Hepatic stellate cell (primary cell): ENCODE measurements at regions not wholly inside any gene's neighbourhood (a gene's known extent, or its start where the extent isn't known, plus 50 kb on each side); places are given as distances from the start of the nearest gene placed in this dataset.

Experiments
- DNase-seq: peaks from one replicate; pipeline ENCODE4 v3.0.0; 2011; ENCODE audit warnings: low spot score

DNA sequence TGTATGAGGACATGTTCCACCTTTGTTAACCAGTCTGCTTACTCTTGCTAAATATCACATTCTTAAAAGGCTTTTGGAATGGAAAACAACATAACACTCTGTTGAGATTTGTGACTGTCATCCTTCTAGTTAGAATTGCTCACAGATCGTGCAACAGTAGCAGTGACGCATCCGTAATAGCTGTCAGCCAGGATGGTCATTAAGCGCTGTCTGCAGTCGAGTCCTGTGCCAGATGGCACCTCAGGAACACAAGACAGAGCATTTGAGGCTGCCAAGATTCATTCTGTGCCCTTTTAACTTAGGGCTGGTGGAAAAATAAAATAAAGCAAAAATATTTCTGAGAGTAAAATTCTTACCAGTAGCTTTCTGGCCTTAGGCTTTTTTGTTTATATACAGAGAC is 348.6 kb downstream of the ANKRD7 start:
- no peak for DNase-seq

DNA sequence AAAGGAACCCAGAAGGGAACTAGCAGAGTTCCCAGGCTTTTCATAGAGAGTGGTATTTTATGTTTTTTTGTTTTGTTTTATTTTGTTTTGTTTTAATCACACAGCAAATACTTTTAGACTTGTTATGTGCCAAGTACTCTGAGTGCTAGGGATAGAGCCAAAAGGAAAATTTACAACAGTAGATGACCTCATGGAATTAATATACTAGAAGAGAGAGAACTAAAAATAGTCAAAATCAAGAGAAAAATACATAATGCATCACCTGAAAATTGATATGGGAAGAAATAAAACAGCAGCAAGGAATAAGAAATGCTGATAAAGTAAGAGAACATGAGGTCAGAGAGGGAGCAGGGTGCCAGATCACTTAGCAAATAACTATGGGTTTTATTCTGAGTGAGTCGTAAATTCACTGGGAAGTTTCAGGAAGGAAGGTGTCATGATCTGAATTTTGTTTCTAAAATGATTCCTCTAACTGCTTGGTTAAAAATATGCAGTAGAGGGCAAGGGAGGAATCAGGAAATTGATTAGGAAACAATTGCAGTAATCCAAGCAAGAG is 351.0 kb downstream of the ANKRD7 start:
- no peak for DNase-seq

DNA sequence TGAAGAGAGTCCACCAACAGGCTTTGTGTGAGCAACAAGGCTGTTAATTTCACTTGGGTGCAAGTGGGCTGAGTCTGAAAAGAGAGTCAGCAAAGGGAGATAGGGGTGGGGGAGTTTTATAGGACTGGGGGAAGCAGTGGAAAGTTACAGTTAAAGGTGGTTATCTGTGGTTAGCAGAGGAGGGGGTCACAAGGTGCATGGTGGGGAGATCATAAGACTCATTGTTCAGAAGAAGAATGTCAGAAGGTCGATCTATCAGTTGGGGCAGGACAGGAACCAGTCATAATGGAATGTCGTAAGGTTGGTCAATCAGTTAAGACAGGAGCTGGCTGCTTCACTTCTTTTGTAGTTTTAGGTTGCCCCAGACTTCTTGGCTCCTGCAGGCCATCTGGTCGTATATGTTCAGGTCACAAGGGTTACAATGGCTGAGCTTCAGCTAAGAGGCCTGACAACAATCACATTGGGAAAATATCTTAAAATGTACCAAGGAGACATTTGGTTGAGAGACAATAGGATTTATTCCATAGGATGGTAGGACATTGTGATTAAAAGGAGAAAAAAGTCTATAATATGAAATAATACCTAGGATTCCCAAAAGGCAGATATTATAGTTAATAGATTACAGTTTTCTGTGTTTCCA is 356.4 kb downstream of the ANKRD7 start:
- no peak for DNase-seq

DNA sequence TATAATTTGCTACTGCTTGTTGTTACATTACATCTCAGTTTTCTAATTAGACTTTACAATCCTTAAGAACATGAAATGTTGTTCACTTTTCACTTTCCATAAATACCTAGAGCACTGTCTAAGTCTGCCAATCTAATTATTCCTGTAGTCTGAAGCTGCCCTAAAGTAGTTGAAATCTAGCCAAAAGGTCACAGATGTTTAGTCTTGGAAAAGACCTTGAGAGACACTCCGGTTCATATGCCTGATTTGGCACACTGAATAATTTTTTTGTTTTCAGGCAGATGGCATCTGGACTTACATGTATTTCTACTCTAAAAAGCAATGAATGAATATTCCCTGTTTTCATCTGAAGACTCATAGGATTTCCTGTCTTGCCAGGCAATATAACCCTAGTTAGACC is 359.1 kb downstream of the ANKRD7 start:
- DNase-seq = no peak

DNA sequence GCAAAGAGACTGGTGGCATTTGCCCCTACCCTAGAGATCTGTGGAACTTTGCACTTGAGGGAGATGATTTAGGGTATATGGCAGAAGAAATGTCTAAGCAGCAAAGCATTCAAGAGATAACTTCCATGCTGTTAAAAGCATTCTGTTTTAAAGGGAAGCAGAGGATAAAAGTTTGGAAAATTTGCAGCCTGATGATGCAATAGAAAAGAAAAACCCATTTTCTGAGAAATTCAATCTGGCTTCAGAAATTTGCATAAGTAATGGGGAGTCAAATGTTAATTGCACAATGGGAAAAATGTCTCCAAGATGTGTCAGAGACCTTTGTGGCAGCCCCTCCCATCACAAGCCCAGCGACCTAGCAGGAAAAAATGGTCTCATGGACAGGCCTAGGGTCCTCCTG is 361.7 kb downstream of the ANKRD7 start:
- DNase-seq = no peak

DNA sequence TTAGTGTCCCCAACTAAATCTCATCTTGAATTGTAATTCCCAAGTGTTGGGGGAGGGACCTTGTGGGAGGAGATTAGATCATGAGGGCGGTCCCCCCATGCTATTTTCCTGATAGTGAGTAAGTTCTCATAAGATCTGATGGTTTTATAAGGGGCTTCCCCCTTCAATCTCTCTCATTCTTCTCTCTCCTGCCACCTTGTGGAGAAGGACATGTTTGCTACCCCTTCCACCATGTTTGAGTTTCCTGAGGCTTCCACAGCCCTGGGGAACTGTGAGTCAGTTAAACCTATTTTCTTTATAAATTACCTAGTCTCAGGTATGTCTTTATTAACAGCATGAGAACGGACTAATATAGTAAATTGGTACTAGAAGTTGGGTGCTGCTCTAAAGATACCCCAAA is 365.6 kb downstream of the ANKRD7 start:
- no peak for DNase-seq

DNA sequence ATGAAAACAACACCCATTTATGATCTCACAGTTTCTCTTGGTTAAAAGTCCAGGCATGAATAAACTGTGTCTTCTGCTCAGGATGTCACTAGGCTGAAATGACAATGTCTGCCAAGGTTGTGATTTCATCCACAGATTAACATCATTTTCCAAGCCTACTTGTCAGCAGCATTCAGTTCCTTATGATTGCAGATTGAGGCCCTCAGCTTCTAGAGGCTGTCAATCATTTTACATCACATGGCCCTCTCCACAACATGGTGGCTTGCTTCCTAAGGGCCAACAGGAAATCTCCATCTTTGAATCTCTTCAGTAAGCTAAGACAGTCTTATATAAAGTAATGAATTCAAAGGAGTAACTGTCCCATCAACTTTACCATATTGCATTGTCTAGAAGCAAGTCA is 377.6 kb downstream of the ANKRD7 start:
- no peak for DNase-seq

DNA sequence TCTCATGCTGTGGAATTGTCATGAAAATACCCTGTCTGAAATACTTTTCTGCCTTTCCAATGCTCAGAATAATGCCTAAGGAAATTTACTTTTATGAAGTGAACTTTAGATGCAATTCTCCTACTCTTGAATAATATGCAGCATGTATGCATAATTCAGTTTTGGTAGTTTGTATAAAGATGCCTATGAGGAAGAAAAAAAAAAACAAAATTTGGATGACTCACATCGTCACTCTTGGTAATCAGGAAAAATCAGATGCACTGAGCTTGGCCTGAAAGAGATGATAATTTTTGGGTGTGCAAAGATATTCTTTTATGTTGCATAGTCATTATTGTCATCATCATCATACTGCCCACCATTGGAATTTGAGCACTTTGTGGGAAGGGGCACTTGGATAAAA is 382.1 kb downstream of the ANKRD7 start:
- no peak for DNase-seq

DNA sequence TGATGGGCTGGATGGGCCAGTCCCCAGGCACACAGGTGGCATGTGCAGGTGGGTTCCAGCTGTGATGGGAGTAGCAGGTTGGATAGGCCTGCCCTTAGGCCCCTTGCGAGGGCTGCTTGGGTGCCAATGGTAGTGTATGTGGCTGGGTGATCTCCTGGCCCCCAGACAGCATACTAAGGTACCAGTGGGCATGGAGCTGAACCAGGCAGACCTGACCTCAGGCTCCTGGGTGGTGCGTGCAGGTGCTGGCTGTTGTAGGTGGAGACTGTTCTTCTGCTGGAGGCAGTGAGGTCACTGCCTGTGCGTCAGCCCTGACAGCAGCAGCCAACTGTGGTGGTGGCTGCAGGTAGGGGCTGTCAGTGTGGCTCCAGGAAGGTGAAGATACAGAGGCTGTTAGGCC is 384.7 kb downstream of the ANKRD7 start:
- DNase-seq = no peak

DNA sequence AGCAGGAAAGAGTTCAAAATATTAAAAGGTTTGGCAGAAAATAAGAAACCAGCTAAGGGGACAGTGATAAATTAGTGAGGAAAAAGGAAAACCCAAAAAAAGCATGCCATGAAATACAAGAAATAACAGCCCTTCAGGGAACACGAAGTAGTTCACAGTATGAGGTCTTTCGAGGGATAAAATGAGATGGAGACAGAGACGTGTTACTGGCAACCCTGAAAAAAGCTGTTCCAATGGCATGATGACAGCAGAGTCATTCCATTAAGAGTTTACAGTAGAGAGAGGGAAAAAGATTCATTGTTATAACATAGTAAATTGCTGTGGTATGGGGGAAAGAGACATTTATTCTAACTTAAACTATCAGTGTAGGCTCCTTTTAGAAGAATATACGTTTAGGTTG is 391.2 kb downstream of the ANKRD7 start:
- DNase-seq = no peak

DNA sequence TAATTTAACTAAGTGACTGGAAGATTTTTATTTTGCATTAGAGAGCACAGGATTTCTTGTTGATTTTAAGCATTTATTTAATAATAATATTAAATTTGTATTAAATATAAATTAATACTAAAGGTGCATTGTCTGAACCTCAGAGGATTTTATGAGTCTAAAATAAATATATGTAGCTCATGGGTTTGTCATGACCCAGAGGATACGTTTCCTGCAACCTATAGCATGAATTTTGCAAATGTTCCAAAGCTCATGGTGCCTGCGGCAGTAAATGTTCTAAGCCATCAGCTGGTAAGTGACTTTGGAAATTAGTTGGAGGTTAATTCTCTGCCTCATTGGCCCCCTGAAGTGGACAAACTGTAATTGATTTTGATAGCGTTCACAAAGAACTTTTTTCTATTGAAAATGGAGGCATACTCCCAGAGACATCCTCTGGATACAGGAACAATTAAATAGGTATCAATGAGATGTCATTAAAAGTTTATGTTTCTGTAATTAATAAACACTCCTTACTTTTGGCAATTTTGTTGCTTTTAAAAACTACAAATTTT is 397.4 kb downstream of the ANKRD7 start:
- DNase-seq = no peak

DNA sequence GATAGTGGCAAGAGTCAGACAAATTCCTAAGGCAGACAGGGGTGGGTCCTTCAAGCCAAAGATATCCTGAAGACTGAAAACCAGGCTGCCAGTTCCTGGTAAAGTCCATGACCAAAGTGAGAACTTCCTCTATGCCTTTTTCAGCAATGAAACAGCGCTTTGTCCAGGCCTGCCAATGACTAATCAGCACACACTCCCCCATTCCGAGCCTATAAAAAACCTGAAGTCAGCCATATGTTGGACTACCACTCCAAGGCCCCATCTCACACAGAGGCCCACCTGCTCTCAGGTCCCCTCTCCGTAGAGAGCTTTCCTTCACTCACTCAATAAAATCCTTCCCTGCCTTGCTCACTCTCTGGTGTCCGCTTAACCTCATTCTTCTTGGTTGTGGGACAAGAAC is 402.2 kb downstream of the ANKRD7 start:
- DNase-seq = no peak

DNA sequence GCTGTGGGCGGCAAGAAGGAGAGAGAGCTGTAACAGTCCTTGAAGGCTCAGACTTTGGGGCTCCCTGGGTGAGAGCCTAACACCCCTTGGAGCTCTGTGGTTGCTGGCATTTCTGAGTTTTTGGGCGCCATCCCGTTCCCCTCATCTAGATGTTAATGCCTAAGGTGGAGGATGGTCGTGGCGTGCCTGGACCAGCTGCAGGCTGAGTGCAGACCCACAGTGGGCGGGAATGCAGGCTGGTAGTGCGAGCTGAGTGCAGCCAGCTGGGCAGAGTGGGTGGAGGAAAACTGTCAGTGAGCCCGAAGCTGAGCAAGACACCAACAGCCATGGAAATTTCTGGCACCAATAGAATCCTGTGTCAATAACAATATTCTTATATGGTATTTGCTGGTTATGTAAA is 403.0 kb downstream of the ANKRD7 start:
- DNase-seq = no peak

DNA sequence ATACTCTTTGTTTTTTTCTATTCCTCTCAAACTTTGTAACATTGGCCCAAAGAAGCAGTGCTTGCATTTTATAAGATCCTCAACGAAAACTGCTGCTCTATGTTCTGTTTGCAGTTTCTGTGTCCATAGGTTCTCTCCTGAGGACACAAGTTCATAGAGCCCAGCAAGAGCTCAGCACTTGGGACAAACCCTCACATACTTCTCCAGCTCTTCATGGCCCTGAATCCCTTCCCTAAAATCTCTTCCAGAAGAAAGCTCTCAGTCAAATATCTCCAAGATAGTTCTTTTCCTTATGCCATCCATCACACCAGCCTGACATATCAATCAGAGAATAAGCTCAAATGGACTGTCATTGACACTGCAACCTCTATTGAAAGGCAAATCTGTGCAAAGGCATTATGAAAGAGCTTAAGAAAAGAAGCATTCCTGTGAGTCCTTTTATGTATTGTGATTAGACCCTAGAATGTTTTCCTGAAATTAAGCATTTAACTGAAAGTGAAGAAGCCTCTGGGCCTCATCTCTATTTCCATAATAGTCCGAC is 405.5 kb downstream of the ANKRD7 start:
- DNase-seq = no peak

DNA sequence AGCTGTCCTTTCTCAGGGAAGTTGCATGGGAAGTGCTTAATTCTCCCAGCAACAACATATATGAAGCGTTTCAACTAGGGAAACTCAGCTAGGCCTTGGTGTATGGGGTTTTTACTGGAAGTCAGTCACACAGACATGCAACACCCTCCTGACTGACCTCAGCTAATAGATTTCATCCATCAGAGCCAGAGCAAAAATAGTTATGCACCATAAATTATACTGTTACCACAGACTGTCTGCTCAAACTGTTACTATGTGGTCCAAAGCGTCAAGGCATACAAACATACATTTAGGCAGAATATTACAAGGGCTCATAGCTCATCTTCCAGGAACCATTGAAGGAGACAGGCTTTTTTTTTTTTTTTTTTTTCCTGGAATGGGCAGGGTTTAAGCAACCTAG is 417.9 kb downstream of the ANKRD7 start:
- no peak for DNase-seq

DNA sequence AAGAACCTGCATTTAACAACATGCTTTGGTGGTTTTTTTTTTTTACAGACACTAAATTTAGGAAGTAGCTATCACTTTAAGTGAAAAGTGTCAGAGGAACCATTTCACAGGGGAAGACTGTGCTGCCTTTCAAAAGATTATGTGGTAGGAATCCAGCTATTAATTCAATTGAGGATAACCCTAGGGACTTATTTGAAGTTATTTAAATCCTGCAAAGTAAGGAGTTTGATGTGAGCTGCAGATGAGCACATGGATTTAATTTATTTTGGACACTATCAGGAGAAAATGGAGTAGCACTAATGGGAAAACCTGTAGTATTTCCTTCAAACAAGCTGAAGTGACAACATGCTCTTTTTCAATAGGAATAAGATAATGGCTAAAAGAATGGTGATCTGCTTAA is 419.8 kb downstream of the ANKRD7 start:
- DNase-seq = no peak

DNA sequence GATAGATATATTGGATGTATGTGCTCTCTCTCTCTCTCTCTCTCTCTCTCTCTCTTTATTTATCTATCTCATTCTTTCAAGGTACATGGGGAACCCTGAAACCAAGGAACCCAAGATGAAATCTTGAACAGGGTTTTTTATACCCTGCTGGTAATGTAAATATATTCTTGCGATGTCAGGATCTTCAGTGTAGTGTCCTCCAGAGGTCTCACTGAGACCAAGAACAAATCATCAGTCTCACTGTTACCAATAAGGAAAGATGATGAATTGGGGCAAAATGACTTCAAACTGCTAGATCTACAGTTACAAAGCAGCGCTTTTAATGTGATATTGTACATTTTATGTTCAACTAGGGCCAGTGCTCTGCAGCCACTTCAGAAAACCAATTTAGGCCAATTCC is 423.5 kb downstream of the ANKRD7 start:
- no peak for DNase-seq

DNA sequence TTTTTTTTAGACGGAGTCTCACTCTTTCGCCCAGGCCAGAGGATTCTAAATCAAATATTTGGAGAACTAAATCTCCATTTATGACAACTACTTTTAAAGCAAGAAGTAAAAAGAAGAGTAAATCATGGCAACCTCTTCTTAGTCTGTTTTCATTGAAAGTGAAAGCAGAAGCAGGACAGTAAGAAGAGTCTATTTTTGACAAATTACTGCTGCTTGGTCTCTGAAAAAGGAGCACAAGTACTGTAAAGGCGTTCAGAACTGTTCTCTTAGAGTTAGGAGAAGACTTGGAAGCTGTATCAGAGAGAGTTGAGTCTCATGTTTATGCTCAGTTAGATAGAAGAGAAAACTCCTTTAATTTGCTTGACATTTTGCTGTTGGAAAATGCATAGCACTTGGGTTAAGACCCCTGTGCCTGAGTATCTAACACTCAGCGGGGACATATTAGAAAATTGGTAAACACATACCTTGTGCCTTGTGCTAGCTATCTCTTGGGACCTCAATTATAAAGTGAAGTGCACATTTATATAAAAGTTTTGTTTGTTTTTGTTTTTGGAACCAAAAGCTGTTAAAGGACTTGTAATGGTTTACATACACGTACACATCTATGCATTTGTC is 433.0 kb downstream of the ANKRD7 start:
- DNase-seq = no peak

DNA sequence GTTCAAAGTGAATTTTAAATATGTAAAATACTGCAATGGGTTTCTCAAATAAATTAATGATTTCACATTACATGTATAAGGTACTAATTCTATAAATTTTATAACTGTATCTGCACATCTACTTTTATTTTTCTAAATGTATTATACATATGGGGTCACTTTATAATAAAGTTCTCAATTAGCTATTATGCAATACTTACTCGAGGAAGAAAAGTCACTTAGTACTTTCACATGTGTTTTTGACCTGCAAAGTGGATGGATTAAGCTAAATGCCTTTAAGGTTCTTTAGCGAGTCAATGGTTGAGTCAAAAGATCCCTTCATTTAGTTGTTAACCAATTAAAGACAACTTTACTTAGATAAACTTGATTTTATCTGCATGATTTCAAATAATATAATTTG is 437.8 kb downstream of the ANKRD7 start:
- no peak for DNase-seq

DNA sequence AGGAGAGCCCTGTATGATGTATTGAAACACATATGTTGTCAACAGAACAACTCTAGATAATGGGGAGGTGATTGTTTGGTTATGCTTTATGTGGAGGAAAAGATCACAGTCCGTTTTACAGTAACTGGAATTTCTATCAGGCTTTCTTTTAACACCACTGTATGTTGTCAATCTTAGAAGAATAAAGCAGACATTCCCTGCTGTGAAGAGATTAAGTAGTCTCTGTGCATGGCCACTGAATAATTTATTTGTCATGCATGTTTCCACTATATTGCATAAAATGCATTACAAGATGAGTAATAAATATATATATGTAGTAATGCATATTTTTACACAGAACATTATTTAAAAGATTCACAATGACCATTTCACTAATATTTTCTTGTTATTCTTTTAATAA is 440.0 kb downstream of the ANKRD7 start:
- DNase-seq = no peak

DNA sequence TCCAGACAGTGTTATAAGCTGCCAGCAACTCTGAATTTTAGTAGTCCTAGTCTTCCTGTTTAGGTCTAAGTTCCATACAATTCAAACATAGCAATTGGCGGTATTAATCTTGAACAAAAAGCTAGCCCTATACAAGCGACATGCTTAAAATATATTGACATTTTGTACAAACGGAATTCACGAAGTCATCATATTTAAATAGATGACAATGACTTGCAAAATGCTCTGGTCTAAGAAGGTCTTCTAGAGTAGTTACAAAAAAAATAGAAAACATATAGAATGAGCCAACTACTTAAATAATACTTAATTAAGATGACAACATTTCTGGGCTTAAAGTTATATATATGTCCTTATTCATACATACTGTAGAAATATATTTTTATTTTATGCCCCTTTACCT is 446.6 kb downstream of the ANKRD7 start:
- no peak for DNase-seq

DNA sequence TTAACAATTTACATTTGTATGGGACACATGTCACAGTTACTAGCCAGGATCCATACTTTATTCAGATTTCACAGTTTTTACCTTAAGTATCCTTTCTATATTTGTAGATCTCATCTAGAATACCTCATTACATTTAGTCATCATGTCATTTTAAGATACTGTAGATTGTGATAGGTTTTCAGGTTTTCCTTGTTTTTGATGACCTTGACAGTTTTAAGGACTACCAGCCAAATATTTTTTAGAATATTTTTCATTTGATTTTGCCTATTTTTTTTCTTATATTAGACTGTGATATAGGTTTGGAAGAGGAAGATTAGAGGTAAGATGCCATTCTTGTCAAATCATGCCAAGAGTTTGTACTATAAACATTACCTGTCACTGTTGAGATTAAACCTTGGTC is 460.3 kb downstream of the ANKRD7 start:
- no peak for DNase-seq

DNA sequence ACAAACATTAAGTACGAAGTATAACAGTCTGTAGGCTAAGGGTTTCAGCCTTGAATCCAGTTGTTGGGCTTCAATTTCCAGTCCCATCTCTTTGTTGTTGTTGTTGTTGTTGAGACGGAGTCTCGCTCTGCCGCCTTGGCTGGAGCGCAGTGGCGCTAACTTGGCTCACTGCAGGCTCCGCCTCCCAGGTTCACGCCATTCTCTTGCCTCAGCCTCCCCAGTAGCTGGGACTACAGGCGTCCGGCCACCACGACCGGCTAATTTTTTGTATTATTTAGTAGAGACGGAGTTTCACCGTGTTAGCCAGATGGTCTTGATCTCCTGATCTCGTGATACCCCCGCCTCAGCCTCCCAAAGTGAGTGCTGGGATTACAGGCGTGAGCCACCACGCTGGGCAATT is 464.9 kb downstream of the ANKRD7 start:
- no peak for DNase-seq

DNA sequence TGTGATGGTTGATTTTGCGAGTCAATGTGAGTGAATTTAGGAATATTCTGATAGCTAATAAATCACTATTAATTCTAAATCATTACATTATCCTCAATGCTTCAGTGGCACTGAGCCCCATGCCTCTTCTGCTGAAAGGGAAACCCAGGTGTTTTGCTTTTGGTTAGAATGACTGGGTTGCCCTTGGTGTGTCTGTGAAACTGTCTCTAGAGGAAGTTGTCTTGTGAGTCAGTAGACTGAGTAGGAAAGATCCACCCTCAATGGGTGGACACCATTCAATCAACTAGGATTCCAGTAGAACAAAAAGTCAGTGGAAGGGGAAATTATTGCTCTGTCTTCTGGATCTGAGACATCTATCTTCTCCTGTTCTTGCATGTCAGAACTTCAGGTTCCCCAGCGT is 472.4 kb downstream of the ANKRD7 start:
- no peak for DNase-seq
